ENCODE measurements at regions not wholly inside any gene's neighbourhood (a gene's known extent, or its start where the extent isn't known, plus 50 kb on each side); places are given as distances from the start of the nearest gene placed in this dataset.

- TF ChIP-seq CTCF (IDR thresholded peaks at IDR 0.05) (peak in 2 of 4 donors; percentile 13 to 20), POLR2A (IDR thresholded peaks at IDR 0.05) (no peak)
Measured at GRCh38 chr3:89851974-89852621, 744.7 kb downstream of the EPHA3 start.
